SK-N-SH treated with all-trans-retinoic acid at 6 μM for 48 hours (cell line): ENCODE measurements at regions not wholly inside any gene's neighbourhood (a gene's known extent, or its start where the extent isn't known, plus 50 kb on each side); places are given as distances from the start of the nearest gene placed in this dataset.
"Not testable (repeated sequence)": the region's sequence is repeated elsewhere in the genome, so short reads cannot be mapped to it uniquely, and the experiment has no call there.

Experiments used
- ATAC-seq: fragments of 200-7000 bp; cut with Tn5 transposase; 3 replicates; pipeline ENCODE4 v1.9.1; 2020; ENCODE audit warnings: mild to moderate bottlenecking, moderate library complexity
- ARNTL ChIP-seq: fragments of 450-650 bp; formaldehyde crosslinking; IDR thresholded peaks from 2 replicates; pipeline ENCODE4 v1.5.0; 2020; ENCODE audit warnings: low read depth, mild to moderate bottlenecking, moderate library complexity, borderline replicate concordance
- CREB5 ChIP-seq: fragments of 250-450 bp; sonication (Bioruptor Pico); IDR thresholded peaks from 2 replicates; pipeline ENCODE4 v1.5.1; 2020; ENCODE audit warnings: low read depth, mild to moderate bottlenecking, moderate library complexity
- CSDC2 ChIP-seq: fragments of 250-450 bp; sonication (Bioruptor Pico); IDR thresholded peaks from 2 replicates; pipeline ENCODE4 v1.5.0; 2020; ENCODE audit warnings: mild to moderate bottlenecking, moderate library complexity
- ESRRG ChIP-seq: fragments of 250-450 bp; sonication (Bioruptor Pico); IDR thresholded peaks from 2 replicates; pipeline ENCODE4 v1.6.1; 2021; ENCODE audit warnings: mild to moderate bottlenecking
- GLIS3 ChIP-seq: fragments of 250-450 bp; sonication (Bioruptor Pico); IDR thresholded peaks from 2 replicates; pipeline ENCODE4 v1.5.0; 2020; ENCODE audit warnings: mild to moderate bottlenecking, moderate library complexity
- OSR1 ChIP-seq: fragments of 250-450 bp; sonication (Bioruptor Pico); IDR thresholded peaks from 2 replicates; pipeline ENCODE4 v1.8.0; 2022; ENCODE audit warnings: moderate library complexity, mild to moderate bottlenecking, inconsistent platforms
- PPARA ChIP-seq: fragments of 250-450 bp; sonication (Bioruptor Pico); IDR thresholded peaks from 2 replicates; pipeline ENCODE4 v1.5.0; 2020; ENCODE audit warnings: mild to moderate bottlenecking, borderline replicate concordance
- RARB ChIP-seq: fragments of 250-450 bp; sonication (Bioruptor Pico); IDR thresholded peaks from 2 replicates; pipeline ENCODE4 v1.8.0; 2021; ENCODE audit warnings: mild to moderate bottlenecking, moderate library complexity
- SNAI2 ChIP-seq: fragments of 250-450 bp; sonication (Bioruptor Pico); IDR thresholded peaks from 2 replicates; pipeline ENCODE4 v1.5.0; 2020; ENCODE audit warnings: mild to moderate bottlenecking, moderate library complexity
- TCF4 ChIP-seq: fragments of 250-450 bp; sonication (Bioruptor Pico); IDR thresholded peaks from 2 replicates; pipeline ENCODE4 v1.8.0; 2021; ENCODE audit warnings: mild to moderate bottlenecking, moderate library complexity, borderline replicate concordance
- TOX ChIP-seq: fragments of 250-450 bp; sonication (Bioruptor Pico); IDR thresholded peaks from 2 replicates; pipeline ENCODE4 v1.8.0; 2021; ENCODE audit warnings: mild to moderate bottlenecking, moderate library complexity, borderline replicate concordance
- ZC3H10 ChIP-seq: fragments of 250-450 bp; sonication (Bioruptor Pico); IDR thresholded peaks from 2 replicates; pipeline ENCODE4 v1.5.1; 2021; ENCODE audit warnings: mild to moderate bottlenecking, moderate library complexity
- ZFP3 ChIP-seq: fragments of 250-450 bp; sonication (Bioruptor Pico); IDR thresholded peaks from 2 replicates; pipeline ENCODE4 v1.5.0; 2020; ENCODE audit warnings: mild to moderate bottlenecking, moderate library complexity
- ZFP30 ChIP-seq: fragments of 450-650 bp; formaldehyde crosslinking; IDR thresholded peaks from 2 replicates; pipeline ENCODE4 v1.5.0; 2022; ENCODE audit warnings: mild to moderate bottlenecking, moderate library complexity
- ZNF565 ChIP-seq: fragments of 450-650 bp; formaldehyde crosslinking; conservative IDR thresholded peaks from 2 replicates; pipeline ENCODE4 v1.5.0; 2020; ENCODE audit warnings: low read depth, mild to moderate bottlenecking, moderate library complexity
- ZNF70 ChIP-seq: fragments of 450-650 bp; formaldehyde crosslinking; IDR thresholded peaks from 2 replicates; pipeline ENCODE4 v1.5.0; 2020; ENCODE audit warnings: mild to moderate bottlenecking, moderate library complexity
- ZNF8 ChIP-seq: fragments of 450-650 bp; formaldehyde crosslinking; IDR thresholded peaks from 2 replicates; pipeline ENCODE4 v1.5.0; 2020; ENCODE audit warnings: mild to moderate bottlenecking, moderate library complexity
- TF ChIP-seq, protein P1 (sequence below): fragments of 250-450 bp; sonication (Bioruptor Pico); IDR thresholded peaks from 2 replicates; pipeline ENCODE4 v1.5.0; 2020; ENCODE audit warnings: mild to moderate bottlenecking, moderate library complexity
- TF ChIP-seq, protein P2 (sequence below): fragments of 250-450 bp; sonication (Bioruptor Pico); IDR thresholded peaks from 2 replicates; pipeline ENCODE4 v1.8.0; 2020; ENCODE audit warnings: mild to moderate bottlenecking, moderate library complexity, borderline replicate concordance
- TF ChIP-seq, protein P3 (sequence below): fragments of 250-450 bp; sonication (Bioruptor Pico); IDR thresholded peaks from 2 replicates; pipeline ENCODE4 v1.8.0; 2021; ENCODE audit warnings: low read depth, mild to moderate bottlenecking, moderate library complexity, borderline replicate concordance
- TF ChIP-seq, protein P4 (sequence below): fragments of 250-450 bp; sonication (Bioruptor Pico); IDR thresholded peaks from 2 replicates; pipeline ENCODE4 v1.5.1; 2021; ENCODE audit warnings: mild to moderate bottlenecking, moderate library complexity

DNA sequence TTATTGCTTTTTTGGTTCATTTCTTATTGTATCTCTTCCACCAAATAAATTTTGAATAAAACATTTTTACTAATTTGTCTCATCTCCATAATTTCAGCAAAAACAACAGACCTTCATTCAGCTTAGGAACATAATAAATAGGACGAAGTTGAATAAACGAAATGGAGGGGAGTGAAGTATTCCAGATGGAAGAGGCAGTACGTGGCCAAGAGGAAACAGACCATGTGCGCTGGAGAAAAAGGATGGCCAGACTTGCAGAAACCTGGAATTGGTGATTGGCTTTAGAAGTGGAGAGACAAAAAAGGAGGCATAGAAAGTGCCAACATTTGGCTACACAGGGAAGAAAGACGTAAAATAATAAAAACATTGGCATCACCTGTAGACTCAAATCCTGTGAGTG lies 113.5 kb downstream of the USP22 start:
- ATAC-seq, result no peak
- TF ChIP-seq ZNF8 (CRISPR knock-in tag) (no peak), ZFP30 (CRISPR knock-in tag) (no peak), SNAI2 (CRISPR knock-in tag) (no peak), ZC3H10 (no peak), ZNF70 (no peak), CREB5 (CRISPR knock-in tag) (no peak), TOX (CRISPR knock-in tag) (no peak), RARB (CRISPR knock-in tag) (no peak), OSR1 (CRISPR knock-in tag) (no peak), ZFP3 (CRISPR knock-in tag) (no peak), ESRRG (no peak), PPARA (CRISPR knock-in tag) (no peak), ZNF565 (CRISPR knock-in tag) (no peak), TCF4 (CRISPR knock-in tag) (no peak), CSDC2 (CRISPR knock-in tag) (no peak)
- TF ChIP-seq, protein P1, sequence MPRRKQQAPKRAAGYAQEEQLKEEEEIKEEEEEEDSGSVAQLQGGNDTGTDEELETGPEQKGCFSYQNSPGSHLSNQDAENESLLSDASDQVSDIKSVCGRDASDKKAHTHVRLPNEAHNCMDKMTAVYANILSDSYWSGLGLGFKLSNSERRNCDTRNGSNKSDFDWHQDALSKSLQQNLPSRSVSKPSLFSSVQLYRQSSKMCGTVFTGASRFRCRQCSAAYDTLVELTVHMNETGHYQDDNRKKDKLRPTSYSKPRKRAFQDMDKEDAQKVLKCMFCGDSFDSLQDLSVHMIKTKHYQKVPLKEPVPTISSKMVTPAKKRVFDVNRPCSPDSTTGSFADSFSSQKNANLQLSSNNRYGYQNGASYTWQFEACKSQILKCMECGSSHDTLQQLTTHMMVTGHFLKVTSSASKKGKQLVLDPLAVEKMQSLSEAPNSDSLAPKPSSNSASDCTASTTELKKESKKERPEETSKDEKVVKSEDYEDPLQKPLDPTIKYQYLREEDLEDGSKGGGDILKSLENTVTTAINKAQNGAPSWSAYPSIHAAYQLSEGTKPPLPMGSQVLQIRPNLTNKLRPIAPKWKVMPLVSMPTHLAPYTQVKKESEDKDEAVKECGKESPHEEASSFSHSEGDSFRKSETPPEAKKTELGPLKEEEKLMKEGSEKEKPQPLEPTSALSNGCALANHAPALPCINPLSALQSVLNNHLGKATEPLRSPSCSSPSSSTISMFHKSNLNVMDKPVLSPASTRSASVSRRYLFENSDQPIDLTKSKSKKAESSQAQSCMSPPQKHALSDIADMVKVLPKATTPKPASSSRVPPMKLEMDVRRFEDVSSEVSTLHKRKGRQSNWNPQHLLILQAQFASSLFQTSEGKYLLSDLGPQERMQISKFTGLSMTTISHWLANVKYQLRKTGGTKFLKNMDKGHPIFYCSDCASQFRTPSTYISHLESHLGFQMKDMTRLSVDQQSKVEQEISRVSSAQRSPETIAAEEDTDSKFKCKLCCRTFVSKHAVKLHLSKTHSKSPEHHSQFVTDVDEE (CRISPR knock-in tag), result no peak
- TF ChIP-seq, protein P2, sequence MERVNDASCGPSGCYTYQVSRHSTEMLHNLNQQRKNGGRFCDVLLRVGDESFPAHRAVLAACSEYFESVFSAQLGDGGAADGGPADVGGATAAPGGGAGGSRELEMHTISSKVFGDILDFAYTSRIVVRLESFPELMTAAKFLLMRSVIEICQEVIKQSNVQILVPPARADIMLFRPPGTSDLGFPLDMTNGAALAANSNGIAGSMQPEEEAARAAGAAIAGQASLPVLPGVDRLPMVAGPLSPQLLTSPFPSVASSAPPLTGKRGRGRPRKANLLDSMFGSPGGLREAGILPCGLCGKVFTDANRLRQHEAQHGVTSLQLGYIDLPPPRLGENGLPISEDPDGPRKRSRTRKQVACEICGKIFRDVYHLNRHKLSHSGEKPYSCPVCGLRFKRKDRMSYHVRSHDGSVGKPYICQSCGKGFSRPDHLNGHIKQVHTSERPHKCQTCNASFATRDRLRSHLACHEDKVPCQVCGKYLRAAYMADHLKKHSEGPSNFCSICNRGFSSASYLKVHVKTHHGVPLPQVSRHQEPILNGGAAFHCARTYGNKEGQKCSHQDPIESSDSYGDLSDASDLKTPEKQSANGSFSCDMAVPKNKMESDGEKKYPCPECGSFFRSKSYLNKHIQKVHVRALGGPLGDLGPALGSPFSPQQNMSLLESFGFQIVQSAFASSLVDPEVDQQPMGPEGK (CRISPR knock-in tag), result no peak
- TF ChIP-seq, protein P3, sequence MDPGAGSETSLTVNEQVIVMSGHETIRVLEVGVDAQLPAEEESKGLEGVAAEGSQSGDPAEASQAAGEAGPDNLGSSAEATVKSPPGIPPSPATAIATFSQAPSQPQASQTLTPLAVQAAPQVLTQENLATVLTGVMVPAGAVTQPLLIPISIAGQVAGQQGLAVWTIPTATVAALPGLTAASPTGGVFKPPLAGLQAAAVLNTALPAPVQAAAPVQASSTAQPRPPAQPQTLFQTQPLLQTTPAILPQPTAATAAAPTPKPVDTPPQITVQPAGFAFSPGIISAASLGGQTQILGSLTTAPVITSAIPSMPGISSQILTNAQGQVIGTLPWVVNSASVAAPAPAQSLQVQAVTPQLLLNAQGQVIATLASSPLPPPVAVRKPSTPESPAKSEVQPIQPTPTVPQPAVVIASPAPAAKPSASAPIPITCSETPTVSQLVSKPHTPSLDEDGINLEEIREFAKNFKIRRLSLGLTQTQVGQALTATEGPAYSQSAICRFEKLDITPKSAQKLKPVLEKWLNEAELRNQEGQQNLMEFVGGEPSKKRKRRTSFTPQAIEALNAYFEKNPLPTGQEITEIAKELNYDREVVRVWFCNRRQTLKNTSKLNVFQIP (CRISPR knock-in tag), result no peak
- TF ChIP-seq, protein P4, sequence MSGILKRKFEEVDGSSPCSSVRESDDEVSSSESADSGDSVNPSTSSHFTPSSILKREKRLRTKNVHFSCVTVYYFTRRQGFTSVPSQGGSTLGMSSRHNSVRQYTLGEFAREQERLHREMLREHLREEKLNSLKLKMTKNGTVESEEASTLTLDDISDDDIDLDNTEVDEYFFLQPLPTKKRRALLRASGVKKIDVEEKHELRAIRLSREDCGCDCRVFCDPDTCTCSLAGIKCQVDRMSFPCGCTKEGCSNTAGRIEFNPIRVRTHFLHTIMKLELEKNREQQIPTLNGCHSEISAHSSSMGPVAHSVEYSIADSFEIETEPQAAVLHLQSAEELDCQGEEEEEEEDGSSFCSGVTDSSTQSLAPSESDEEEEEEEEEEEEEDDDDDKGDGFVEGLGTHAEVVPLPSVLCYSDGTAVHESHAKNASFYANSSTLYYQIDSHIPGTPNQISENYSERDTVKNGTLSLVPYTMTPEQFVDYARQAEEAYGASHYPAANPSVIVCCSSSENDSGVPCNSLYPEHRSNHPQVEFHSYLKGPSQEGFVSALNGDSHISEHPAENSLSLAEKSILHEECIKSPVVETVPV (CRISPR knock-in tag), result no peak
- TF ChIP-seq, all 23 proteins: peak for 0

GRCh38 chr17:20930081-20930760 lies 112.6 kb downstream of the USP22 start:
- TF ChIP-seq, protein P1 (CRISPR knock-in tag), result no peak
- TF ChIP-seq ZNF565 (CRISPR knock-in tag) (no peak), TOX (CRISPR knock-in tag) (no peak), ARNTL (CRISPR knock-in tag) (no peak), TCF4 (CRISPR knock-in tag) (no peak), ZNF8 (CRISPR knock-in tag) (no peak), RARB (CRISPR knock-in tag) (no peak), ZNF70 (no peak), OSR1 (CRISPR knock-in tag) (no peak), SNAI2 (CRISPR knock-in tag) (no peak), ZFP3 (CRISPR knock-in tag) (no peak), GLIS3 (CRISPR knock-in tag) (no peak)
- TF ChIP-seq, protein P2 (CRISPR knock-in tag), result no peak
- TF ChIP-seq, all 23 proteins: peak for 0
- ATAC-seq, result peak; percentile 45; the same call in 2 of the 3 replicates

- not testable (repeated sequence) for ATAC-seq
Observed at GRCh38 chr17:20933040-20933439, 109.8 kb downstream of the USP22 start.
